Lower leg skin (tissue), 4 donors: ENCODE measurements at regions not wholly inside any gene's neighbourhood (a gene's known extent, or its start where the extent isn't known, plus 50 kb on each side); places are given as distances from the start of the nearest gene placed in this dataset.

Source experiments
- DNase-seq, 2 donors: peaks; one replicate each; pipeline ENCODE4 v3.0.0-alpha.2; 2019; ENCODE audit warnings: low spot score in 2 of 2
- H3K4me3 ChIP-seq: fragments of 200-600 bp; sonication (generic); 2 replicates; pipeline ENCODE4 v1.5.1; 2017; ENCODE audit warnings: mild to moderate bottlenecking, low read depth; ENCODE audit not compliant: poor library complexity, severe bottlenecking
- POLR2A ChIP-seq, 2 donors: fragments of 450-650 bp; IDR thresholded peaks; one replicate each; pipeline ENCODE4 v1.6.1; 2016 to 2017; ENCODE audit warnings: antibody characterized with exemption in 2 of 2, mild to moderate bottlenecking in 1 of 2, moderate library complexity in 1 of 2
- WGBS, 2 donors: methylation state at CpG; one replicate each; pipeline ENCODE4 v1.1.5; 2018; 5-methylcytosine and 5-hydroxymethylcytosine counted together
- intact Hi-C: fragments of 100-400 bp; cut with DNase I; formaldehyde crosslinking; loops from one replicate; pipeline ENCODE4 v1.15.0; 2023; ENCODE audit warnings: low total_unique reads
- TF ChIP-seq, protein P1 (sequence below), 3 donors: fragments of 450-650 bp; IDR thresholded peaks; one replicate each; pipeline ENCODE4 v1.5.1; 2016; ENCODE audit warnings: antibody characterized with exemption in 3 of 3, mild to moderate bottlenecking in 3 of 3, moderate library complexity in 2 of 3

DNA sequence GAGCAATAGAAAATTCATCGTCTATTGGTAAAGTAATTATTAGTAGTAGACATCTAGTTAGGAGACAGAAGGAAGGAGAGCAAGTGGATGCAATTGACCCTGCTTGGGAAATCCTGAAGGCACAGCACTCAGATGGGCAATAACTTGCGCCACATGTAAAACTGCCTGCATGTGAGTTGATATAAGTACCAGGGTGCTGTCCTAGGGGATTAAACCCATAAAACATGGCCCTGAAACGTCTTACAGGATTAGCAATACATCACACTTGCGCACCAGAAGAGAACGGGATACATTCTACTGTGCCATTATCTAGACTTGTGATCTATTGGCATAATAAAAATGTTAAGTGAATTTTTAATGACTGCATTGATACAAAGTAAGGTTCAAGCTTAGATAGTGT is 277.5 kb upstream of the LYPLAL1 start:
- no peak overlapping the region for H3K4me3 ChIP-seq
- intact Hi-C loops: no loop called here
- WGBS, 2 donors: 74 to 80% methylated on average over 5 of the region's 5 CpGs
- TF ChIP-seq, protein P1, sequence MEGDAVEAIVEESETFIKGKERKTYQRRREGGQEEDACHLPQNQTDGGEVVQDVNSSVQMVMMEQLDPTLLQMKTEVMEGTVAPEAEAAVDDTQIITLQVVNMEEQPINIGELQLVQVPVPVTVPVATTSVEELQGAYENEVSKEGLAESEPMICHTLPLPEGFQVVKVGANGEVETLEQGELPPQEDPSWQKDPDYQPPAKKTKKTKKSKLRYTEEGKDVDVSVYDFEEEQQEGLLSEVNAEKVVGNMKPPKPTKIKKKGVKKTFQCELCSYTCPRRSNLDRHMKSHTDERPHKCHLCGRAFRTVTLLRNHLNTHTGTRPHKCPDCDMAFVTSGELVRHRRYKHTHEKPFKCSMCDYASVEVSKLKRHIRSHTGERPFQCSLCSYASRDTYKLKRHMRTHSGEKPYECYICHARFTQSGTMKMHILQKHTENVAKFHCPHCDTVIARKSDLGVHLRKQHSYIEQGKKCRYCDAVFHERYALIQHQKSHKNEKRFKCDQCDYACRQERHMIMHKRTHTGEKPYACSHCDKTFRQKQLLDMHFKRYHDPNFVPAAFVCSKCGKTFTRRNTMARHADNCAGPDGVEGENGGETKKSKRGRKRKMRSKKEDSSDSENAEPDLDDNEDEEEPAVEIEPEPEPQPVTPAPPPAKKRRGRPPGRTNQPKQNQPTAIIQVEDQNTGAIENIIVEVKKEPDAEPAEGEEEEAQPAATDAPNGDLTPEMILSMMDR (IDR thresholded peaks at IDR 0.05): no peak
- TF ChIP-seq POLR2A (IDR thresholded peaks at IDR 0.05): no peak
- no peak for DNase-seq

DNA sequence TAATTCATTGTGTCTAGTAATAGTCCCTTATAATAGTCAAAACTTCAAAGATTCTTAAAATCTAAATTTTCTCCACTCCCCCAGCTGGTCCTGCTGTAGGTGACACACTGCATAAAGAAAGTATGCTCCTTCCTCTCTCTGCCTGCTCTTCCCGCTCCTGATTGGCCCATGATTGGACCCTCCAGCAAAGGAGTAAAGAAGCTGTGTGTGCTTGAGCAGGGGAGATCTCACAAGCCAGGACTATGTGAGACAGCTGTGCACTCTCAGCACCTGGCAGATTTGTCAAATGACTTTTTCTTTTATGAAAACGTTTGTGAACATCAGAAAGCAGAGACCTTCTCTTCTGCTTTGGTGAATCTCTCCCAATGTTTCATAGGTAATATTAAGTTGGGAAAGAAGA is 274.8 kb upstream of the LYPLAL1 start:
- intact Hi-C loops: no loop called here
- no peak for DNase-seq
- H3K4me3 ChIP-seq: no peak overlapping the region
- WGBS, 2 donors: 35 to 36% methylated on average over 2 of the region's 2 CpGs
- TF ChIP-seq POLR2A (IDR thresholded peaks at IDR 0.05): no peak
- TF ChIP-seq, protein P1 (IDR thresholded peaks at IDR 0.05): no peak

DNA sequence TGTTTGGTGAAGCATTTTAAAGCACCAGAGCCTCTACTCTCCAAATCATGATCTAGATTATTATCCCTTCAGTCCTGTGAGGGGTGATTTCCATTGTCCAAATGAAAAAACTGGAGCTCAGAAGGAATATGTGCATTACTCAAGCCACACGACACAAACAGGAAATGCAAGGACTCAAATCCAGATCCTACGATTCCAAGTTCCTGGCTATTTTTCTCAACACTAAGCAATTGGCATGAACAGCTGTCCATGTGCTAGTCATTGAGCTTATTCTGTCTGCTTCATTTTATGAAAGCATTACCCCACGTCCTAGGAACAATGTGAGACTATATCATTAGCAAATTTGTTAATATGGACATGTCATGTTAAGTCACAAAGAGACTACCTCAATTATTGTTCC is 273.1 kb upstream of the LYPLAL1 start:
- TF ChIP-seq, protein P1 (IDR thresholded peaks at IDR 0.05): no peak
- no peak for TF ChIP-seq POLR2A (IDR thresholded peaks at IDR 0.05)
- intact Hi-C loops: no loop called here
- no peak for DNase-seq
- no peak overlapping the region for H3K4me3 ChIP-seq
- 45 to 47% methylated on average over 3 of the region's 3 CpGs for WGBS, 2 donors

DNA sequence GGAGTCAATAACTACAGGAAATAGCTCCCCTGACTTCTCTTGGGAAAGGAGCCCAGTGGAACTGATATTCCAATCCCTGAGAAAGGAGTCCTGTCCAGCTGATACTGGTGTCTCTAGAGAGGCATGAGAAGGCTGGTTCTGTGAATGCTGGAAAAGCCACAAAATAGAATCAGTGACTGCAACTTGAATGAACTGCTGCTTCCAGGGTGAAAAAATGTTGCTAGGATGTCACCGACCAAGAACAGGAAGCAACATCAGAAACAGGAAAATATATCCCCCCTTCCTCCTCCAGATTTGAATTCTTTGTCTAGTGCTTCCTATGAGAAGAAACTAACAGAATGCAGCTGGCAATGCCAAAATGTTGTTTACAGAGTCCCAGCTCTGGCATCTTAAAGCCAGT is 269.3 kb upstream of the LYPLAL1 start:
- intact Hi-C loops: no loop called here
- no peak for DNase-seq
- H3K4me3 ChIP-seq: no peak overlapping the region
- WGBS, 2 donors: 45 to 61% methylated on average over 1 of the region's 1 CpG
- TF ChIP-seq, protein P1 (IDR thresholded peaks at IDR 0.05): no peak
- no peak for TF ChIP-seq POLR2A (IDR thresholded peaks at IDR 0.05)

DNA sequence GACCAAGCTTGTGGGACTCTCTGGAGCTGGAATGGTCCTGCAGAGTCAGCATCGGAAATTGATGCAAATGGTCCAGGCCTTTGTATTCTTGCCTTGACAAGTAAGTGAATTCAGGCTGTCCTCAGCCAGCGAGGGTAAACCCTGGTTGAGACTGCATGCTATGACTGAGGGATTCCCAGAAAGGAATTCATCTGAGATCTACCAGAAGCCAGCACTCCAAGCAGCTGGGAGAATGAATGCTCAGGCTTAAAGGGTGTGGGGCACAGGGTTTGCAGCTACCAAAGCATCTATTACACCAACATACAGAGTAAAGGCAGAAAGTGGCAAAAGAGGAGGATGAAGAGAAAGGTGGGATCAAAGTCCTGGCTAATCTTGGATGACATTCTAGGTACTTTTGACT is 257.0 kb upstream of the LYPLAL1 start:
- intact Hi-C loops: no loop called here
- WGBS, 2 donors: 83 to 94% methylated on average over 2 of the region's 2 CpGs
- TF ChIP-seq, protein P1 (IDR thresholded peaks at IDR 0.05): no peak
- no peak for TF ChIP-seq POLR2A (IDR thresholded peaks at IDR 0.05)
- no peak for DNase-seq
- H3K4me3 ChIP-seq: no peak overlapping the region

DNA sequence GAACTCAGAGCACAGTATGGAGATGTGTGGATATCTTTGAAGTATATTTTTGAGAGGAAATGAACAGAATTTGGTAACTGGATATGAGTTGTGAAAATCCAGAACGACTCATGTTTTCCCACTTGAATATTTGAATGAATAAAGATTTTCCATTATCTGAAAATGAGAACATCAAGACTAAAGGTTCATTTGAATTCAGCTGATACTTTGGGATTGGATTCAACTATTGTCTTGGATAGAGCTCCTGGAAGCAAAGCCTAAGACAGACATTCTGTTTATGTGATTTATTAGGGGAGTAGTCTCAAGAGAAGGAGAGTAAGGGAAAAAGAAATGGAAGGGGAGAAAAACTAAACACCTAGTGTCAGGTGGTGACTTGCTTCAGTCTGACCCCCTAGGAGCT is 256.0 kb upstream of the LYPLAL1 start:
- no peak overlapping the region for H3K4me3 ChIP-seq
- intact Hi-C loops: no loop called here
- DNase-seq: no peak
- TF ChIP-seq, protein P1 (IDR thresholded peaks at IDR 0.05): no peak
- TF ChIP-seq POLR2A (IDR thresholded peaks at IDR 0.05): no peak
- WGBS, 2 donors: 33 to 37% methylated on average over 1 of the region's 1 CpG
